ENCODE measurements at regions not wholly inside any gene's neighbourhood (a gene's known extent, or its start where the extent isn't known, plus 50 kb on each side); places are given as distances from the start of the nearest gene placed in this dataset.

DNA sequence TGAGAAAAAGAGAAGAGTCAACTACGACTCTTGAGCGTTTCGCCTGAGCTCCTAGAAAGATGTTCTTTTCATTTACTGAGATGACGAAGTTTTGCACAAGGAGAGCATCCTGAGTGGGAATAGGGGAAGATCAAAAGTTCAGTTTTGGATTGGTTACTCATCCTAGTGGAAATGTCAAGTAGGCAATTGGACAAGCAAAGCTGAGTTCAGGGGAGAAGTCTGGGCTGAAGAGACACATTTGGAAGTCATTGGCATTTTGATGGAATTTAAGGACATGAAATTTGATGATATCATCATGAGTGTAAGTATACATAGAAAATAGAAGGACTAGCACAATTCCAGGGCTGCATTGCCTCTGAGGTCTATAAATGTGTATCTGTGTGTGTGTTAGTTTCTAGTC, 416.6 kb downstream of the RAD51AP2 start:
- TF ChIP-seq CTCF (IDR thresholded peaks at IDR 0.05) (no peak), EZH2 (IDR thresholded peaks at IDR 0.05) (no peak), EZH2phosphoT487 (IDR thresholded peaks at IDR 0.05) (no peak)

Measured in neural progenitor cell (in vitro differentiated cells).